Testis (tissue), 2 donors: ENCODE measurements at regions not wholly inside any gene's neighbourhood (a gene's known extent, or its start where the extent isn't known, plus 50 kb on each side); places are given as distances from the start of the nearest gene placed in this dataset.
A peak's percentile ranks its signal among the peaks of the same experiment; 100 is the strongest.

ENCODE experiments used
- DNase-seq: peaks from one replicate; pipeline ENCODE4 v3.0.0-alpha.2; 2019
- H3K27ac ChIP-seq, 2 donors: fragments of 200-600 bp; sonication (generic); one replicate each; pipeline ENCODE4 v1.5.1; 2019
- H3K27me3 ChIP-seq: fragments of 200-600 bp; sonication (generic); one replicate; pipeline ENCODE4 v1.5.1; 2019
- H3K36me3 ChIP-seq: fragments of 200-600 bp; sonication (generic); one replicate; pipeline ENCODE4 v1.5.1; 2017; ENCODE audit warnings: low read depth; ENCODE audit errors: missing control alignments
- H3K4me1 ChIP-seq: fragments of 200-600 bp; sonication (generic); one replicate; pipeline ENCODE4 v1.5.1; 2019
- H3K4me3 ChIP-seq, 2 donors: fragments of 200-600 bp; sonication (generic); one replicate each; pipeline ENCODE4 v1.5.1; 2017 to 2019
- H3K9me3 ChIP-seq: fragments of 200-600 bp; sonication (generic); one replicate; pipeline ENCODE4 v1.5.1; 2017
- CTCF ChIP-seq, 3 experiments: fragments of 450-650 bp in 2 of 3; fragments of 200-600 bp in 1 of 3; sonication (generic) in 1 of 3; IDR thresholded peaks; one replicate each; pipeline ENCODE4 v1.5.1; 2016 to 2019; ENCODE audit warnings: antibody characterized with exemption in 3 of 3, mild to moderate bottlenecking in 2 of 3, moderate library complexity in 1 of 3
- POLR2A ChIP-seq: fragments of 450-650 bp; IDR thresholded peaks from one replicate; pipeline ENCODE4 v1.6.1; 2017; ENCODE audit warnings: antibody characterized with exemption, mild to moderate bottlenecking, moderate library complexity
- WGBS, 2 donors: methylation state at CpG; one replicate each; pipeline ENCODE4 v1.1.5; 2018; 5-methylcytosine and 5-hydroxymethylcytosine counted together
- intact Hi-C: fragments of 100-400 bp; cut with DNase I; formaldehyde crosslinking; loops from one replicate; pipeline ENCODE4 v1.15.1; 2023; ENCODE audit warnings: low total_unique reads

DNA sequence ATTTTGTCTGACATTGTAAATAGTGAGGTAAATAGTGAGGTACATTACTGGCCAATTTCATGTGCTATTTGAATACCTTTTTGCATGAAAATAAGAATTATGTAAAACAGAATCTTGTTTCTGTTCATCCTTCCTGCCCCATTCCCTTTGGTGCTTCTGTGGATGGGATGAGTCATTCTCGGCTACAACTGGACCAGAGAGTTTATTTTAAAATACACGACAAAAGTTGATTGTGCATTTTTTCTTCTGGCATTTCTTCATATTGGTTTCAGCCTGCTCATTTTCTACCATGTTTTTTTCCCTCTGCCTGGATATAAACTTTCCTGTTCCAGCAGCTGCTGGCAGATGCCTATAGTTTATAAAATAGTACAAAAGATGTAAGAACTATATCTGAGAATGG is 107.5 kb downstream of the CYSLTR2 start:
- no peak overlapping the region for H3K4me3 ChIP-seq
- no peaks in the 10 kb centered on the region for H3K27me3 ChIP-seq
- no peaks in the 10 kb centered on the region for H3K36me3 ChIP-seq
- DNase-seq = no peak
- no peaks in the 10 kb centered on the region for H3K9me3 ChIP-seq
- TF ChIP-seq CTCF (IDR thresholded peaks at IDR 0.05) = no peak
- TF ChIP-seq POLR2A = no peak
- H3K27ac ChIP-seq = no peak overlapping the region
- no peaks in the 10 kb centered on the region for H3K4me1 ChIP-seq
- 87 to 89% methylated on average over 2 of the region's 2 CpGs for WGBS, 2 donors
- intact Hi-C loops = no loop called here

- H3K9me3 ChIP-seq = no peaks in the 10 kb centered on the region
- no peaks in the 10 kb centered on the region for H3K4me1 ChIP-seq
- H3K27ac ChIP-seq = no peak overlapping the region
- intact Hi-C loops = loop anchor here (5.0 kb wide), 1 partner anchor 177 kb away; no protein-coding TSS in a partner anchor
- H3K27me3 ChIP-seq = no peaks in the 10 kb centered on the region
- TF ChIP-seq POLR2A = no peak
- peak; percentile 96 to 100 (median 100) for TF ChIP-seq CTCF (IDR thresholded peaks at IDR 0.05)
- no peaks in the 10 kb centered on the region for H3K36me3 ChIP-seq
- H3K4me3 ChIP-seq = no peak overlapping the region
- WGBS, 2 donors = 30 to 34% methylated on average over 4 of the region's 4 CpGs
- peak; percentile 97 for DNase-seq
These were observed 115.5 kb downstream of the CYSLTR2 start for GRCh38 chr13:48769107-48769704.

DNA sequence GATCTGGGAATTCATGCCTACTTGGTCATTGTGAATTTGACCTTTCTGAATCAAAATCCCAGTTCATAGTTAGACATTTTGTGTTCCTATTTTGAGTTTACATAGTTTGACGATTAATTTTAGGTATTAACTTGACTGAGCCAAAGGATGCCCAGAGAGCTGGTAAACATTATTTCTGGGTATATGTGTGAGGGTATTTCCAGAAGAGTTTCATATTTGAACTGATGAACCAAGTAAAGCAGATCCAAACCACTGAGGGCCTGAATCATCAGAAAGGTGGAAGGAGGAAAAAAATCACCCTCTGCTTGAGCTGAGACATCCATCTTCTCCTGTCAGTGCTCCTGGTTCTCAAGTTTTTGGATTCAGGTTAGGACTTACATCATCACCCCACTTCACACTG is 116.6 kb downstream of the CYSLTR2 start:
- Histone ChIP-seq H3K4me3 (no peak overlapping the region), H3K27me3 (no peaks in the 10 kb centered on the region), H3K9me3 (no peaks in the 10 kb centered on the region), H3K36me3 (no peaks in the 10 kb centered on the region), H3K27ac (no peak overlapping the region), H3K4me1 (no peaks in the 10 kb centered on the region)
- 94 to 96% methylated on average over 1 of the region's 1 CpG for WGBS, 2 donors
- no peak for DNase-seq
- TF ChIP-seq POLR2A = no peak
- no peak for TF ChIP-seq CTCF (IDR thresholded peaks at IDR 0.05)
- intact Hi-C loops = no loop called here

- 63 to 74% methylated on average over 1 of the region's 1 CpG for WGBS, 2 donors
- no peak for TF ChIP-seq CTCF (IDR thresholded peaks at IDR 0.05)
- no peak for TF ChIP-seq POLR2A
- H3K9me3 ChIP-seq = no peaks in the 10 kb centered on the region
- intact Hi-C loops = no loop called here
- no peak overlapping the region for H3K4me3 ChIP-seq
- no peaks in the 10 kb centered on the region for H3K36me3 ChIP-seq
- H3K4me1 ChIP-seq = no peaks in the 10 kb centered on the region
- H3K27ac ChIP-seq = no peak overlapping the region
- no peaks in the 10 kb centered on the region for H3K27me3 ChIP-seq
- no peak for DNase-seq
These were observed 119.2 kb downstream of the CYSLTR2 start for GRCh38 chr13:48772908-48773307.
